ENCODE measurements at regions not wholly inside any gene's neighbourhood (a gene's known extent, or its start where the extent isn't known, plus 50 kb on each side); places are given as distances from the start of the nearest gene placed in this dataset.

GRCh38 chr16:17793354-17793753 lies 322.6 kb upstream of the XYLT1 start:
- H3K4me1 Mint-ChIP-seq (ENCODE audit: low read depth), result no peaks in the 10 kb centered on the region
- H3K36me3 Mint-ChIP-seq (ENCODE audit: low read depth), result no peaks in the 10 kb centered on the region
- no peaks in the 10 kb centered on the region for H3K9me3 Mint-ChIP-seq
- no peak overlapping the region for H3K27ac Mint-ChIP-seq
- no peak overlapping the region for H3K4me3 Mint-ChIP-seq
- H3K27me3 Mint-ChIP-seq, result peaks cover 21% of the 10 kb centered on the region

GRCh38 chr16:17784073-17784472 lies 313.3 kb upstream of the XYLT1 start:
- Mint-ChIP-seq H3K27ac (no peak overlapping the region), H3K4me3 (no peak overlapping the region), H3K4me1 (ENCODE audit: low read depth) (no peaks in the 10 kb centered on the region), H3K9me3 (no peaks in the 10 kb centered on the region), H3K36me3 (ENCODE audit: low read depth) (no peaks in the 10 kb centered on the region), H3K27me3 (peaks cover 12% of the 10 kb centered on the region)

GRCh38 chr16:17780181-17780580 lies 309.4 kb upstream of the XYLT1 start:
- no peaks in the 10 kb centered on the region for H3K4me1 Mint-ChIP-seq (ENCODE audit: low read depth)
- H3K9me3 Mint-ChIP-seq, result peaks cover 3% of the 10 kb centered on the region
- no peak overlapping the region for H3K27ac Mint-ChIP-seq
- no peak overlapping the region for H3K4me3 Mint-ChIP-seq
- no peaks in the 10 kb centered on the region for H3K36me3 Mint-ChIP-seq (ENCODE audit: low read depth)
- peaks cover 7% of the 10 kb centered on the region for H3K27me3 Mint-ChIP-seq

GRCh38 chr16:17777408-17777863 lies 306.7 kb upstream of the XYLT1 start:
- H3K4me3 Mint-ChIP-seq, result no peak overlapping the region
- no peaks in the 10 kb centered on the region for H3K4me1 Mint-ChIP-seq (ENCODE audit: low read depth)
- no peak overlapping the region for H3K27ac Mint-ChIP-seq
- no peaks in the 10 kb centered on the region for H3K36me3 Mint-ChIP-seq (ENCODE audit: low read depth)
- H3K27me3 Mint-ChIP-seq, result peaks cover 17% of the 10 kb centered on the region
- H3K9me3 Mint-ChIP-seq, result peaks cover 3% of the 10 kb centered on the region

- no peaks in the 10 kb centered on the region for H3K4me1 Mint-ChIP-seq (ENCODE audit: low read depth)
- no peak overlapping the region for H3K4me3 Mint-ChIP-seq
- no peaks in the 10 kb centered on the region for H3K36me3 Mint-ChIP-seq (ENCODE audit: low read depth)
- no peak overlapping the region for H3K27ac Mint-ChIP-seq
- peaks cover 17% of the 10 kb centered on the region for H3K27me3 Mint-ChIP-seq
- peaks cover 7% of the 10 kb centered on the region for H3K9me3 Mint-ChIP-seq
Measured at GRCh38 chr16:17776888-17777287, 306.1 kb upstream of the XYLT1 start.

GRCh38 chr16:17776465-17776864 lies 305.7 kb upstream of the XYLT1 start:
- Mint-ChIP-seq H3K4me1 (ENCODE audit: low read depth) (no peaks in the 10 kb centered on the region), H3K27ac (no peak overlapping the region), H3K4me3 (no peak overlapping the region), H3K9me3 (peaks cover 7% of the 10 kb centered on the region), H3K36me3 (ENCODE audit: low read depth) (no peaks in the 10 kb centered on the region), H3K27me3 (peaks cover 17% of the 10 kb centered on the region)

- Mint-ChIP-seq H3K36me3 (ENCODE audit: low read depth) (no peaks in the 10 kb centered on the region), H3K27me3 (peaks cover 17% of the 10 kb centered on the region), H3K4me1 (ENCODE audit: low read depth) (no peaks in the 10 kb centered on the region), H3K9me3 (peaks cover 7% of the 10 kb centered on the region), H3K27ac (no peak overlapping the region), H3K4me3 (no peak overlapping the region)
Measured at GRCh38 chr16:17775061-17775460, 304.3 kb upstream of the XYLT1 start.

- no peak overlapping the region for H3K4me3 Mint-ChIP-seq
- H3K36me3 Mint-ChIP-seq (ENCODE audit: low read depth), result no peaks in the 10 kb centered on the region
- H3K4me1 Mint-ChIP-seq (ENCODE audit: low read depth), result no peaks in the 10 kb centered on the region
- H3K9me3 Mint-ChIP-seq, result peaks cover 4% of the 10 kb centered on the region
- peaks cover 17% of the 10 kb centered on the region for H3K27me3 Mint-ChIP-seq
- H3K27ac Mint-ChIP-seq, result no peak overlapping the region
Measured at GRCh38 chr16:17773698-17774101, 302.9 kb upstream of the XYLT1 start.

- H3K4me1 Mint-ChIP-seq (ENCODE audit: low read depth), result no peaks in the 10 kb centered on the region
- no peaks in the 10 kb centered on the region for H3K36me3 Mint-ChIP-seq (ENCODE audit: low read depth)
- peaks cover 9% of the 10 kb centered on the region for H3K27me3 Mint-ChIP-seq
- no peak overlapping the region for H3K27ac Mint-ChIP-seq
- no peak overlapping the region for H3K4me3 Mint-ChIP-seq
- peaks cover 3% of the 10 kb centered on the region for H3K9me3 Mint-ChIP-seq
Measured at GRCh38 chr16:17770104-17770503, 299.3 kb upstream of the XYLT1 start.

- Mint-ChIP-seq H3K9me3 (peaks cover 3% of the 10 kb centered on the region), H3K4me3 (no peak overlapping the region), H3K4me1 (ENCODE audit: low read depth) (no peaks in the 10 kb centered on the region), H3K36me3 (ENCODE audit: low read depth) (no peaks in the 10 kb centered on the region), H3K27me3 (peaks cover 9% of the 10 kb centered on the region), H3K27ac (no peak overlapping the region)
Measured at GRCh38 chr16:17769065-17769464, 298.3 kb upstream of the XYLT1 start.

GRCh38 chr16:17768257-17768656 lies 297.5 kb upstream of the XYLT1 start:
- no peak overlapping the region for H3K27ac Mint-ChIP-seq
- H3K36me3 Mint-ChIP-seq (ENCODE audit: low read depth), result no peaks in the 10 kb centered on the region
- H3K27me3 Mint-ChIP-seq, result peaks cover 5% of the 10 kb centered on the region
- peaks cover 3% of the 10 kb centered on the region for H3K9me3 Mint-ChIP-seq
- no peaks in the 10 kb centered on the region for H3K4me1 Mint-ChIP-seq (ENCODE audit: low read depth)
- H3K4me3 Mint-ChIP-seq, result no peak overlapping the region

- peaks cover 3% of the 10 kb centered on the region for H3K27me3 Mint-ChIP-seq
- H3K9me3 Mint-ChIP-seq, result no peaks in the 10 kb centered on the region
- no peak overlapping the region for H3K27ac Mint-ChIP-seq
- no peaks in the 10 kb centered on the region for H3K36me3 Mint-ChIP-seq (ENCODE audit: low read depth)
- H3K4me3 Mint-ChIP-seq, result no peak overlapping the region
- H3K4me1 Mint-ChIP-seq (ENCODE audit: low read depth), result no peaks in the 10 kb centered on the region
Measured at GRCh38 chr16:17766012-17766411, 295.3 kb upstream of the XYLT1 start.

- Mint-ChIP-seq H3K4me3 (no peak overlapping the region), H3K4me1 (ENCODE audit: low read depth) (no peaks in the 10 kb centered on the region), H3K27me3 (peaks cover 13% of the 10 kb centered on the region), H3K9me3 (no peaks in the 10 kb centered on the region), H3K27ac (no peak overlapping the region), H3K36me3 (ENCODE audit: low read depth) (no peaks in the 10 kb centered on the region)
Measured at GRCh38 chr16:17759451-17760390, 289.0 kb upstream of the XYLT1 start.

- no peak overlapping the region for H3K4me3 Mint-ChIP-seq
- H3K4me1 Mint-ChIP-seq (ENCODE audit: low read depth), result no peaks in the 10 kb centered on the region
- H3K9me3 Mint-ChIP-seq, result no peaks in the 10 kb centered on the region
- H3K27ac Mint-ChIP-seq, result no peak overlapping the region
- H3K36me3 Mint-ChIP-seq (ENCODE audit: low read depth), result no peaks in the 10 kb centered on the region
- H3K27me3 Mint-ChIP-seq, result peaks cover 9% of the 10 kb centered on the region
Measured at GRCh38 chr16:17757808-17758207, 287.0 kb upstream of the XYLT1 start.

- no peak overlapping the region for H3K4me3 Mint-ChIP-seq
- H3K9me3 Mint-ChIP-seq, result no peaks in the 10 kb centered on the region
- H3K4me1 Mint-ChIP-seq (ENCODE audit: low read depth), result no peaks in the 10 kb centered on the region
Measured at GRCh38 chr16:17755158-17755557, 284.4 kb upstream of the XYLT1 start.

GRCh38 chr16:17753434-17753833 lies 282.7 kb upstream of the XYLT1 start:
- Mint-ChIP-seq H3K36me3 (ENCODE audit: low read depth) (no peaks in the 10 kb centered on the region), H3K9me3 (peaks cover 5% of the 10 kb centered on the region), H3K27ac (no peak overlapping the region), H3K4me1 (ENCODE audit: low read depth) (no peaks in the 10 kb centered on the region), H3K4me3 (no peak overlapping the region), H3K27me3 (peaks cover 6% of the 10 kb centered on the region)

More at GRCh38 chr16:17755158-17755557, 284.4 kb upstream of the XYLT1 start:
- Mint-ChIP-seq H3K27me3 (peaks cover 13% of the 10 kb centered on the region), H3K36me3 (ENCODE audit: low read depth) (no peaks in the 10 kb centered on the region), H3K27ac (no peak overlapping the region)
